ENCODE measurements at regions not wholly inside any gene's neighbourhood (a gene's known extent, or its start where the extent isn't known, plus 50 kb on each side); places are given as distances from the start of the nearest gene placed in this dataset.
"Not testable (repeated sequence)": the region's sequence is repeated elsewhere in the genome, so short reads cannot be mapped to it uniquely, and the experiment has no call there.

GRCh38 chr14:105581551-105582341 is 55.4 kb downstream of the TMEM121 start:
- no peak for DNase-seq (ENCODE audit: low spot score)

GRCh38 chr14:105582639-105583038 is 56.3 kb downstream of the TMEM121 start:
- peak; percentile 9 for DNase-seq (ENCODE audit: low spot score)

GRCh38 chr14:105583914-105584313 is 57.5 kb downstream of the TMEM121 start:
- not testable (repeated sequence) for DNase-seq (ENCODE audit: low spot score)

- not testable (repeated sequence) for DNase-seq (ENCODE audit: low spot score)
Observed at GRCh38 chr14:105585290-105585689, 58.9 kb downstream of the TMEM121 start.

GRCh38 chr14:105585722-105586121 is 59.3 kb downstream of the TMEM121 start:
- not testable (repeated sequence) for DNase-seq (ENCODE audit: low spot score)

GRCh38 chr14:105586144-105586872 is 59.9 kb downstream of the TMEM121 start:
- not testable (repeated sequence) for DNase-seq (ENCODE audit: low spot score)

- DNase-seq (ENCODE audit: low spot score): not testable (repeated sequence)
Observed at GRCh38 chr14:105587034-105587433, 60.7 kb downstream of the TMEM121 start.

GRCh38 chr14:105587482-105588235 is 61.3 kb downstream of the TMEM121 start:
- not testable (repeated sequence) for DNase-seq (ENCODE audit: low spot score)

- DNase-seq (ENCODE audit: low spot score): no peak
Observed at GRCh38 chr14:105588236-105588860, 62.0 kb downstream of the TMEM121 start.

GRCh38 chr14:105589161-105589925 is 63.0 kb downstream of the TMEM121 start:
- no peak for DNase-seq (ENCODE audit: low spot score)

- not testable (repeated sequence) for DNase-seq (ENCODE audit: low spot score)
Observed at GRCh38 chr14:105589926-105590185, 63.5 kb downstream of the TMEM121 start.

GRCh38 chr14:105591052-105591451 is 64.7 kb downstream of the TMEM121 start:
- DNase-seq (ENCODE audit: low spot score): no peak

- DNase-seq (ENCODE audit: low spot score): not testable (repeated sequence)
Observed at GRCh38 chr14:105591792-105592341, 65.5 kb downstream of the TMEM121 start.

GRCh38 chr14:105592646-105593045 is 66.3 kb downstream of the TMEM121 start:
- not testable (repeated sequence) for DNase-seq (ENCODE audit: low spot score)

GRCh38 chr14:105595346-105595745 is 69.0 kb downstream of the TMEM121 start:
- DNase-seq (ENCODE audit: low spot score): not testable (repeated sequence)

GRCh38 chr14:105596374-105596773 is 70.0 kb downstream of the TMEM121 start:
- DNase-seq (ENCODE audit: low spot score): not testable (repeated sequence)

- not testable (repeated sequence) for DNase-seq (ENCODE audit: low spot score)
Observed at GRCh38 chr14:105598040-105598763, 71.8 kb downstream of the TMEM121 start.

- not testable (repeated sequence) for DNase-seq (ENCODE audit: low spot score)
Observed at GRCh38 chr14:105598925-105599586, 72.7 kb downstream of the TMEM121 start.

- not testable (repeated sequence) for DNase-seq (ENCODE audit: low spot score)
Observed at GRCh38 chr14:105600195-105600938, 74.0 kb downstream of the TMEM121 start.
